ENCODE measurements at regions not wholly inside any gene's neighbourhood (a gene's known extent, or its start where the extent isn't known, plus 50 kb on each side); places are given as distances from the start of the nearest gene placed in this dataset.
A peak's percentile ranks its signal among the peaks of the same experiment; 100 is the strongest.

GRCh38 chr5:33257807-33258429 lies 182.8 kb upstream of the TARS1 start:
- no peak overlapping the region for H3K27ac ChIP-seq (ENCODE audit: low read depth)
- H3K27me3 ChIP-seq (ENCODE audit: insufficient read depth), result no peaks in the 10 kb centered on the region
- H3K4me1 Mint-ChIP-seq, result no peaks in the 10 kb centered on the region
- no peaks in the 10 kb centered on the region for H3K79me2 ChIP-seq (replicated peaks; ENCODE audit: insufficient read depth)
- ATAC-seq (no peak), DNase-seq (ENCODE audit: low spot score) (no peak)
- no peak overlapping the region for H3K27ac Mint-ChIP-seq
- no peaks in the 10 kb centered on the region for H4K20me1 ChIP-seq (replicated peaks; ENCODE audit: insufficient read depth)
- no peaks in the 10 kb centered on the region; the same call in 2 of the 3 replicates for H3K9me3 Mint-ChIP-seq
- no peak overlapping the region for H3K4me3 Mint-ChIP-seq
- no peak overlapping the region for H3K4me3 ChIP-seq
- no peaks in the 10 kb centered on the region for H3K27me3 Mint-ChIP-seq (ENCODE audit: insufficient read depth, low read depth, poor library complexity)
- no peak overlapping the region for H3K4me2 ChIP-seq
- H3K4me1 ChIP-seq (ENCODE audit: insufficient read depth), result no peaks in the 10 kb centered on the region
- no peaks in the 10 kb centered on the region for H3K9me2 ChIP-seq (ENCODE audit: insufficient read depth)
- TF ChIP-seq, protein P1, sequence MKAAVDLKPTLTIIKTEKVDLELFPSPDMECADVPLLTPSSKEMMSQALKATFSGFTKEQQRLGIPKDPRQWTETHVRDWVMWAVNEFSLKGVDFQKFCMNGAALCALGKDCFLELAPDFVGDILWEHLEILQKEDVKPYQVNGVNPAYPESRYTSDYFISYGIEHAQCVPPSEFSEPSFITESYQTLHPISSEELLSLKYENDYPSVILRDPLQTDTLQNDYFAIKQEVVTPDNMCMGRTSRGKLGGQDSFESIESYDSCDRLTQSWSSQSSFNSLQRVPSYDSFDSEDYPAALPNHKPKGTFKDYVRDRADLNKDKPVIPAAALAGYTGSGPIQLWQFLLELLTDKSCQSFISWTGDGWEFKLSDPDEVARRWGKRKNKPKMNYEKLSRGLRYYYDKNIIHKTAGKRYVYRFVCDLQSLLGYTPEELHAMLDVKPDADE (IDR thresholded peaks at IDR 0.05), result no peak
- TF ChIP-seq, protein P2, sequence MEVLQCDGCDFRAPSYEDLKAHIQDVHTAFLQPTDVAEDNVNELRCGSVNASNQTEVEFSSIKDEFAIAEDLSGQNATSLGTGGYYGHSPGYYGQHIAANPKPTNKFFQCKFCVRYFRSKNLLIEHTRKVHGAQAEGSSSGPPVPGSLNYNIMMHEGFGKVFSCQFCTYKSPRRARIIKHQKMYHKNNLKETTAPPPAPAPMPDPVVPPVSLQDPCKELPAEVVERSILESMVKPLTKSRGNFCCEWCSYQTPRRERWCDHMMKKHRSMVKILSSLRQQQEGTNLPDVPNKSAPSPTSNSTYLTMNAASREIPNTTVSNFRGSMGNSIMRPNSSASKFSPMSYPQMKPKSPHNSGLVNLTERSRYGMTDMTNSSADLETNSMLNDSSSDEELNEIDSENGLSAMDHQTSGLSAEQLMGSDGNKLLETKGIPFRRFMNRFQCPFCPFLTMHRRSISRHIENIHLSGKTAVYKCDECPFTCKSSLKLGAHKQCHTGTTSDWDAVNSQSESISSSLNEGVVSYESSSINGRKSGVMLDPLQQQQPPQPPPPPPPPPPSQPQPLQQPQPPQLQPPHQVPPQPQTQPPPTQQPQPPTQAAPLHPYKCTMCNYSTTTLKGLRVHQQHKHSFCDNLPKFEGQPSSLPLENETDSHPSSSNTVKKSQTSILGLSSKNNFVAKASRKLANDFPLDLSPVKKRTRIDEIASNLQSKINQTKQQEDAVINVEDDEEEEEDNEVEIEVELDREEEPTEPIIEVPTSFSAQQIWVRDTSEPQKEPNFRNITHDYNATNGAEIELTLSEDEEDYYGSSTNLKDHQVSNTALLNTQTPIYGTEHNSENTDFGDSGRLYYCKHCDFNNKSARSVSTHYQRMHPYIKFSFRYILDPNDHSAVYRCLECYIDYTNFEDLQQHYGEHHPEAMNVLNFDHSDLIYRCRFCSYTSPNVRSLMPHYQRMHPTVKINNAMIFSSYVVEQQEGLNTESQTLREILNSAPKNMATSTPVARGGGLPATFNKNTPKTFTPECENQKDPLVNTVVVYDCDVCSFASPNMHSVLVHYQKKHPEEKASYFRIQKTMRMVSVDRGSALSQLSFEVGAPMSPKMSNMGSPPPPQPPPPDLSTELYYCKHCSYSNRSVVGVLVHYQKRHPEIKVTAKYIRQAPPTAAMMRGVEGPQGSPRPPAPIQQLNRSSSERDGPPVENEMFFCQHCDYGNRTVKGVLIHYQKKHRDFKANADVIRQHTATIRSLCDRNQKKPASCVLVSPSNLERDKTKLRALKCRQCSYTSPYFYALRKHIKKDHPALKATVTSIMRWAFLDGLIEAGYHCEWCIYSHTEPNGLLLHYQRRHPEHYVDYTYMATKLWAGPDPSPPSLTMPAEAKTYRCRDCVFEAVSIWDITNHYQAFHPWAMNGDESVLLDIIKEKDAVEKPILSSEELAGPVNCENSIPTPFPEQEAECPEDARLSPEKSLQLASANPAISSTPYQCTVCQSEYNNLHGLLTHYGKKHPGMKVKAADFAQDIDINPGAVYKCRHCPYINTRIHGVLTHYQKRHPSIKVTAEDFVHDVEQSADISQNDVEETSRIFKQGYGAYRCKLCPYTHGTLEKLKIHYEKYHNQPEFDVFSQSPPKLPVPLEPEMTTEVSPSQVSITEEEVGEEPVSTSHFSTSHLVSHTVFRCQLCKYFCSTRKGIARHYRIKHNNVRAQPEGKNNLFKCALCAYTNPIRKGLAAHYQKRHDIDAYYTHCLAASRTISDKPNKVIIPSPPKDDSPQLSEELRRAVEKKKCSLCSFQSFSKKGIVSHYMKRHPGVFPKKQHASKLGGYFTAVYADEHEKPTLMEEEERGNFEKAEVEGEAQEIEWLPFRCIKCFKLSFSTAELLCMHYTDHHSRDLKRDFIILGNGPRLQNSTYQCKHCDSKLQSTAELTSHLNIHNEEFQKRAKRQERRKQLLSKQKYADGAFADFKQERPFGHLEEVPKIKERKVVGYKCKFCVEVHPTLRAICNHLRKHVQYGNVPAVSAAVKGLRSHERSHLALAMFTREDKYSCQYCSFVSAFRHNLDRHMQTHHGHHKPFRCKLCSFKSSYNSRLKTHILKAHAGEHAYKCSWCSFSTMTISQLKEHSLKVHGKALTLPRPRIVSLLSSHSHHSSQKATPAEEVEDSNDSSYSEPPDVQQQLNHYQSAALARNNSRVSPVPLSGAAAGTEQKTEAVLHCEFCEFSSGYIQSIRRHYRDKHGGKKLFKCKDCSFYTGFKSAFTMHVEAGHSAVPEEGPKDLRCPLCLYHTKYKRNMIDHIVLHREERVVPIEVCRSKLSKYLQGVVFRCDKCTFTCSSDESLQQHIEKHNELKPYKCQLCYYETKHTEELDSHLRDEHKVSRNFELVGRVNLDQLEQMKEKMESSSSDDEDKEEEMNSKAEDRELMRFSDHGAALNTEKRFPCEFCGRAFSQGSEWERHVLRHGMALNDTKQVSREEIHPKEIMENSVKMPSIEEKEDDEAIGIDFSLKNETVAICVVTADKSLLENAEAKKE (CRISPR knock-in tag; IDR thresholded peaks at IDR 0.05), result no peak
- TF ChIP-seq CREB1 (CRISPR knock-in tag; IDR thresholded peaks at IDR 0.05; ENCODE audit: low read depth), result no peak
- TF ChIP-seq CTCF (conservative IDR thresholded peaks at IDR 0.05; ENCODE audit: low read depth in 2 of 2), result no peak
- no peak for TF ChIP-seq EZH2 (IDR thresholded peaks at IDR 0.05; ENCODE audit: low read depth, unreplicated experiment)
- no peak for TF ChIP-seq JUNB (IDR thresholded peaks at IDR 0.05; ENCODE audit: unreplicated experiment)
- no peaks in the 10 kb centered on the region for H3K36me3 ChIP-seq (ENCODE audit: insufficient read depth)
- no peaks in the 10 kb centered on the region for H3F3A ChIP-seq (replicated peaks; ENCODE audit: low read depth)
- peak overlapping the region; percentile 66; the same call in 1 of the 2 replicates for H2AFZ ChIP-seq
- no peaks in the 10 kb centered on the region for H3K36me3 Mint-ChIP-seq (ENCODE audit: low read depth)

Data from GM23338 (cell line).